HEK293T (cell line): ENCODE measurements at regions not wholly inside any gene's neighbourhood (a gene's known extent, or its start where the extent isn't known, plus 50 kb on each side); places are given as distances from the start of the nearest gene placed in this dataset.

Source experiments
- CTCF ChIA-PET: fragments of 350-600 bp; formaldehyde crosslinking; extraction: SDS; loops from one replicate; lab custom pipeline; 2021; ENCODE audit warnings: antibody characterized with exemption, inconsistent platforms; lab: Yijun Ruan, JAX
- POLR2A ChIA-PET: fragments of 350-600 bp; formaldehyde crosslinking; extraction: SDS; loops from one replicate; lab custom pipeline; 2020; ENCODE audit warnings: antibody characterized with exemption, inconsistent platforms; lab: Yijun Ruan, JAX
- DNase-seq: peaks from one replicate; pipeline ENCODE4 v3.0.0; 2012; ENCODE audit warnings: mixed read lengths; ENCODE audit errors: extremely low spot score
- ARNT ChIP-seq: fragments of 450-650 bp; IDR thresholded peaks from 2 replicates; pipeline ENCODE4 v1.6.1; 2017; ENCODE audit warnings: mild to moderate bottlenecking
- BHLHE40 ChIP-seq: fragments of 450-650 bp; IDR thresholded peaks from 2 replicates; pipeline ENCODE4 v1.6.1; 2016; ENCODE audit warnings: mild to moderate bottlenecking, moderate library complexity, borderline replicate concordance
- CTBP1 ChIP-seq: fragments of 450-650 bp; IDR thresholded peaks from 2 replicates; pipeline ENCODE4 v1.6.1; 2016; ENCODE audit warnings: borderline replicate concordance
- ELF4 ChIP-seq: fragments of 450-650 bp; IDR thresholded peaks from 2 replicates; pipeline ENCODE4 v1.6.1; 2017; ENCODE audit warnings: antibody characterized with exemption
- FOXA1 ChIP-seq: fragments of 450-650 bp; IDR thresholded peaks from 2 replicates; pipeline ENCODE4 v1.6.1; 2016; ENCODE audit warnings: mild to moderate bottlenecking
- FOXK2 ChIP-seq: fragments of 450-650 bp; IDR thresholded peaks from 2 replicates; pipeline ENCODE4 v1.6.1; 2016; ENCODE audit warnings: mild to moderate bottlenecking
- FOXM1 ChIP-seq: fragments of 450-650 bp; IDR thresholded peaks from 2 replicates; pipeline ENCODE4 v1.6.1; 2017; ENCODE audit warnings: mild to moderate bottlenecking, borderline replicate concordance
- HDGF ChIP-seq: fragments of 450-650 bp; IDR thresholded peaks from 2 replicates; pipeline ENCODE4 v1.6.1; 2017; ENCODE audit warnings: antibody characterized with exemption, borderline replicate concordance
- L3MBTL2 ChIP-seq: fragments of 450-650 bp; conservative IDR thresholded peaks from 2 replicates; pipeline ENCODE4 v1.6.1; 2016; ENCODE audit warnings: mild to moderate bottlenecking
- LEF1 ChIP-seq: fragments of 450-650 bp; IDR thresholded peaks from 2 replicates; pipeline ENCODE4 v1.6.1; 2017; ENCODE audit warnings: mild to moderate bottlenecking, borderline replicate concordance
- NFRKB ChIP-seq: fragments of 450-650 bp; IDR thresholded peaks from 2 replicates; pipeline ENCODE4 v1.6.1; 2016; ENCODE audit warnings: mild to moderate bottlenecking, moderate library complexity
- PKNOX1 ChIP-seq: fragments of 450-650 bp; IDR thresholded peaks from 2 replicates; pipeline ENCODE4 v1.6.1; 2016
- SP1 ChIP-seq: fragments of 450-650 bp; IDR thresholded peaks from 2 replicates; pipeline ENCODE4 v1.6.1; 2017
- SUZ12 ChIP-seq: fragments of 450-650 bp; IDR thresholded peaks from 2 replicates; pipeline ENCODE4 v1.6.1; 2016; ENCODE audit warnings: mild to moderate bottlenecking
- TARDBP ChIP-seq: fragments of 450-650 bp; IDR thresholded peaks from 2 replicates; pipeline ENCODE4 v1.6.1; 2016
- ZNF384 ChIP-seq: fragments of 450-650 bp; IDR thresholded peaks from 2 replicates; pipeline ENCODE4 v1.6.1; 2016

GRCh38 chr2:3094999-3095958, 282.3 kb downstream of the EIPR1 start:
- POLR2A ChIA-PET: no interaction called here
- TF ChIP-seq ARNT (no peak), SUZ12 (no peak), BHLHE40 (no peak), FOXK2 (no peak), CTBP1 (no peak), TARDBP (no peak), ELF4 (no peak), NFRKB (no peak), FOXM1 (no peak), PKNOX1 (no peak), ZNF384 (no peak)
- CTCF ChIA-PET: no interaction called here
- DNase-seq: no peak

- ChIA-PET POLR2A (no interaction called here), CTCF (no interaction called here)
- no peak for DNase-seq
- no peak for TF ChIP-seq SP1
- no peak for TF ChIP-seq SUZ12
- no peak for TF ChIP-seq NFRKB
- TF ChIP-seq FOXK2: no peak
- TF ChIP-seq ZNF384: no peak
- TF ChIP-seq BHLHE40: no peak
- TF ChIP-seq CTBP1: no peak
- TF ChIP-seq TARDBP: no peak
- no peak for TF ChIP-seq HDGF
- no peak for TF ChIP-seq L3MBTL2
- TF ChIP-seq ARNT: no peak
Measured at GRCh38 chr2:3094318-3094717, 283.3 kb downstream of the EIPR1 start.

GRCh38 chr2:3091696-3092095, 285.9 kb downstream of the EIPR1 start:
- CTCF ChIA-PET: no interaction called here
- TF ChIP-seq HDGF (no peak), FOXK2 (no peak), BHLHE40 (no peak), FOXM1 (no peak), NFRKB (no peak), TARDBP (no peak), L3MBTL2 (no peak), SP1 (no peak), ZNF384 (no peak), ARNT (no peak), SUZ12 (no peak), CTBP1 (no peak), ELF4 (no peak), PKNOX1 (no peak), FOXA1 (no peak), LEF1 (no peak)
- POLR2A ChIA-PET: no interaction called here
- DNase-seq: no peak

GRCh38 chr2:3082705-3083104, 294.9 kb downstream of the EIPR1 start:
- no peak for TF ChIP-seq CTBP1
- TF ChIP-seq ARNT: no peak
- TF ChIP-seq LEF1: no peak
- no peak for TF ChIP-seq SP1
- no peak for TF ChIP-seq PKNOX1
- no peak for TF ChIP-seq L3MBTL2
- TF ChIP-seq NFRKB: no peak
- no peak for TF ChIP-seq ZNF384
- no peak for TF ChIP-seq HDGF
- no peak for TF ChIP-seq FOXM1
- TF ChIP-seq BHLHE40: no peak
- no peak for TF ChIP-seq FOXA1
- no peak for TF ChIP-seq SUZ12
- TF ChIP-seq ELF4: no peak
- POLR2A ChIA-PET: no interaction called here
- CTCF ChIA-PET: no interaction called here
- no peak for DNase-seq

GRCh38 chr2:3079959-3080948, 297.4 kb downstream of the EIPR1 start:
- ChIA-PET CTCF (no interaction called here), POLR2A (no interaction called here)

GRCh38 chr2:3079466-3079865, 298.2 kb downstream of the EIPR1 start:
- POLR2A ChIA-PET: no interaction called here
- CTCF ChIA-PET: no interaction called here
- no peak for DNase-seq
- no peak for TF ChIP-seq CTBP1
- no peak for TF ChIP-seq FOXK2
- no peak for TF ChIP-seq ELF4
- no peak for TF ChIP-seq FOXM1
- no peak for TF ChIP-seq L3MBTL2
- TF ChIP-seq PKNOX1: no peak
- TF ChIP-seq SUZ12: no peak
- no peak for TF ChIP-seq HDGF
- no peak for TF ChIP-seq NFRKB
- no peak for TF ChIP-seq TARDBP
- no peak for TF ChIP-seq LEF1
- TF ChIP-seq ARNT: no peak
- TF ChIP-seq BHLHE40: no peak
- no peak for TF ChIP-seq SP1
- no peak for TF ChIP-seq ZNF384
- no peak for TF ChIP-seq FOXA1

More at GRCh38 chr2:3079959-3080948, 297.4 kb downstream of the EIPR1 start:
- no peak for DNase-seq
- no peak for TF ChIP-seq FOXA1
- TF ChIP-seq LEF1: no peak
